HG03045 (cell line): ENCODE measurements at regions not wholly inside any gene's neighbourhood (a gene's known extent, or its start where the extent isn't known, plus 50 kb on each side); places are given as distances from the start of the nearest gene placed in this dataset.

ENCODE experiments used
- ATAC-seq: cut with Tn5 transposase; IDR thresholded peaks from one replicate; pipeline ENCODE4 v1.9.1; 2021; ENCODE audit warnings: mild to moderate bottlenecking, moderate library complexity; ENCODE audit not compliant: unreplicated experiment

- no peak for ATAC-seq
Observed at GRCh38 chr2:144217853-144218633, 301.9 kb downstream of the ZEB2 start.

GRCh38 chr2:144215701-144216675, 303.9 kb downstream of the ZEB2 start:
- ATAC-seq, result peak; percentile 50

- ATAC-seq, result no peak
Observed at GRCh38 chr2:144215207-144215606, 304.7 kb downstream of the ZEB2 start.

GRCh38 chr2:144213797-144214196, 306.1 kb downstream of the ZEB2 start:
- peak; percentile 87 for ATAC-seq

GRCh38 chr2:144211826-144212225, 308.1 kb downstream of the ZEB2 start:
- no peak for ATAC-seq

- ATAC-seq, result no peak
Observed at GRCh38 chr2:144211065-144211464, 308.9 kb downstream of the ZEB2 start.

- no peak for ATAC-seq
Observed at GRCh38 chr2:144210076-144210475, 309.8 kb downstream of the ZEB2 start.

- ATAC-seq, result no peak
Observed at GRCh38 chr2:144208924-144209323, 311.0 kb downstream of the ZEB2 start.

- ATAC-seq, result no peak
Observed at GRCh38 chr2:144206019-144206418, 313.9 kb downstream of the ZEB2 start.

- ATAC-seq, result no peak
Observed at GRCh38 chr2:144201868-144202468, 318.0 kb downstream of the ZEB2 start.

- no peak for ATAC-seq
Observed at GRCh38 chr2:144201126-144201525, 318.8 kb downstream of the ZEB2 start.

GRCh38 chr2:144198116-144198515, 321.8 kb downstream of the ZEB2 start:
- no peak for ATAC-seq

GRCh38 chr2:144194326-144195071, 325.4 kb downstream of the ZEB2 start:
- ATAC-seq, result no peak

- ATAC-seq, result no peak
Observed at GRCh38 chr2:144190908-144191605, 328.9 kb downstream of the ZEB2 start.

- peak; percentile 97 for ATAC-seq
Observed at GRCh38 chr2:144183727-144184126, 336.2 kb downstream of the ZEB2 start.

- no peak for ATAC-seq
Observed at GRCh38 chr2:144181001-144181400, 338.9 kb downstream of the ZEB2 start.

- no peak for ATAC-seq
Observed at GRCh38 chr2:144180131-144180530, 339.8 kb downstream of the ZEB2 start.

GRCh38 chr2:144170179-144170578, 349.7 kb downstream of the ZEB2 start:
- no peak for ATAC-seq

GRCh38 chr2:144166743-144167142, 353.2 kb downstream of the ZEB2 start:
- no peak for ATAC-seq

- ATAC-seq, result no peak
Observed at GRCh38 chr2:144165599-144166250, 354.2 kb downstream of the ZEB2 start.
